G401.6 (cell line): ENCODE measurements at regions not wholly inside any gene's neighbourhood (a gene's known extent, or its start where the extent isn't known, plus 50 kb on each side); places are given as distances from the start of the nearest gene placed in this dataset.

Experiments
- FAIRE-seq: peaks from 2 replicates; lab custom pipeline; 2012; peaks lifted over from hg19 to GRCh38; lab: Jason Lieb, UNC

DNA sequence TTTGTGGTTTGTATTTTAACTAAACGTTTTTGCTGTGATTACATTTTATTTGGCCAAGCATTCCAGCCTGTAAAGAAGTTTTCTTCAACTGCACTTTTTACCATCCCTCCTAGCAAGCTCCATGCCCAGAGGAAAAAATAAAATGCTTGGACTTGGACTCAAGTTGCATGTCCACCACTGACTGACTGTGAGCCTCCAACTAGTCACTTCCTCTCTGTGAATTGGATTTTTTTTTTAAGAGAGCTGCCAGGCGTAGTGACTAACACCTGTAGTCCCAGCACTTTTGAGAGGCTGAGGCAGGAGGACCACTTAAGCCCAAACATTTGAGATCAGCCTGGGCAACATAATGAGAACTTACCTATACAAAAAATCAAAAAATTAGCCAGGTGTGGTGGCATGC lies 1185.2 kb upstream of the PIK3C3 start:
- no peak for FAIRE-seq

DNA sequence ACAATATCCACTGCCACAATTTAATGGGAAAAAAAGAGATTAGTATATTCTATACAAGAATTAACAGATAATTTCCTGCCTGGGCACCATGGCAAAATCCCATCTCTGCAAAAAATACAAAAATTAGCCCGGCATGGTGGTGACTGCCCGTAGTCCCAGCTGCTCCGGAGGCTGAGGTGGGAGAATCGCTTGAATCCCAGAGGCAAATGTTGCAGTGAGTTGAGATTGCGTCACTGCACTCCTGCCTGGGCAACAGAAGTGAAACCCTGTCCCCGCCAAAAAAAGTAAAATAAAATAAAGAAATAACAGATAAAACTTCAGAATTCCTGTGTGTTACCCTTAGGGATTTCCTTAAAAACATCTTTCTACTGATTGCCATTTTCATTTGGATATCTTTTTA lies 1194.8 kb upstream of the PIK3C3 start:
- FAIRE-seq = no peak

GRCh38 chr18:40754477-40754876 lies 1200.6 kb upstream of the PIK3C3 start:
- no peak for FAIRE-seq

DNA sequence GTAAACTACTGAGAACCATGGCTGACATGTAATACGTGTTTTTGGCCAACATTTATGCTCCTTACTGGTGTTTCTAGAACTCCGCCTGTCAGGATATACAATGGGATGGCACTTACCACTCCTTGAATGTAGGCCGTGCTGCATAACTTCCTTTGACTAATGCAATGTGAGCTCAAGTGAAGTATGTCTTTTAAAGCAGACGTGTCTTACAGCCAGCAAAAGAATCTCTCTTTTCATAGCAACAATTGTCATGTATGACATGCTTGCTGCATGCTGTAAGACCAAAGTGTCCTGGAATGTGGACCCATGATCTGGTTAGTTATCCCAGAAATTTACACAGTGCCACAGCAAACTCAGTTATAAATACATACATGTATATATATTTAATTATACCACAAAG lies 1202.7 kb upstream of the PIK3C3 start:
- FAIRE-seq = no peak

DNA sequence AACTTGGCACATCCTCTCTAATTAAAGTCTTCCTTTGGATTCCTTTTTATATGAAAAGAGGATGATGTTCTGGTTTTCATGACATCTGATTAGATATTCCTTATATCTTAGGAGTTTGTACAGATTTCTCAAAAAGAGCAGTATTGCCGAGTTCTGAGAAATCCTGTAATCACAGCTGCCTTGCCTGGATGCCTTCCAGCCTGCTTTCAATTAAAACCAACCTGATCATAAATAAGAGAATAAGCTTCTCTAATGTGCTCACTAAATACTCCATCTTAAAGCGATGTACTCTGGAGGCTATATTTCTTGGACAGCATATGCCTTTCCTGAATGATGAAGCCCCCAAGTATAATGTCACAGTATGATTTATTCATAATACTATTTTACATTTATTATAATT lies 1203.8 kb upstream of the PIK3C3 start:
- no peak for FAIRE-seq

- no peak for FAIRE-seq
Measured at GRCh38 chr18:40739029-40739428, 1216.0 kb upstream of the PIK3C3 start.

GRCh38 chr18:40738321-40738880 lies 1216.6 kb upstream of the PIK3C3 start:
- no peak for FAIRE-seq

- no peak for FAIRE-seq
Measured at GRCh38 chr18:40708726-40709125, 1246.3 kb upstream of the PIK3C3 start.

DNA sequence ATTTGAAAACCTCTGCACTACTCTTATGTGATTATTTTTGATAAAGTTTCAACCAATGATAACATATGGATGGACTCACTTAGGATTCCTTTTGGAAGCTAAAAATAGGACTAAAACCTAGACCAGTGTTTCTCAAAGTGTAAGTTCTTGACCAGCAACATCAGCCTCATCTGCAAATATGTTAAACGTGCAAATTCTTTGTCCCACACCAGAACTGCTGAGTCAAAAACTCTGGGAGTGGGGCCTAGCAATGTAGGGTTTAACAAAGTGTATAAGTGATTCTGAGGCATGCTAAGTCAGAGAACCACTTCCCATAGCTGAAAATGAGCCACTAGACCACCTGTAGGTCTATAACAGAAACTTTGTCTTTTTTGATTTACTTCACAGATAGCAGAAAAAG lies 1247.2 kb upstream of the PIK3C3 start:
- no peak for FAIRE-seq

GRCh38 chr18:40698129-40698528 lies 1256.9 kb upstream of the PIK3C3 start:
- no peak for FAIRE-seq

DNA sequence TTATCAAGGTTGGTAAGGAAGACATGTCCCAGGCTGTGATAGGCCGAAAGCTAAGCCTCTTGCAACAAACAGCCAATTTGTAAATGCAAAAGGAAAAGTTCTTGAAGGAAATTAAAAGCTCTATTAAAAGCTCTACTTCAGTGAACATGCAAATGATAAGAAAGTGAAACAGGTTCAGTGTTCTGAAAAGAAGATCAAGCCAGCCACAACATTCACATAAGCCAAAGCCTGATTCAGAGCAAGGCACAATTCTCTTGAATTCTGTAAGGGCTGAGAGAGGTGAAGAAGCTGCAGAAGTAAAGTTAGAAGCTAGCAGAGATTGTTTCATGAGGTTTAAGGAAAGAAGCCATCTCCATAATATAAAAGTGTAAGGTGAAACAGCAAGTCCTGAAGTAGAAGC lies 1259.5 kb upstream of the PIK3C3 start:
- no peak for FAIRE-seq

DNA sequence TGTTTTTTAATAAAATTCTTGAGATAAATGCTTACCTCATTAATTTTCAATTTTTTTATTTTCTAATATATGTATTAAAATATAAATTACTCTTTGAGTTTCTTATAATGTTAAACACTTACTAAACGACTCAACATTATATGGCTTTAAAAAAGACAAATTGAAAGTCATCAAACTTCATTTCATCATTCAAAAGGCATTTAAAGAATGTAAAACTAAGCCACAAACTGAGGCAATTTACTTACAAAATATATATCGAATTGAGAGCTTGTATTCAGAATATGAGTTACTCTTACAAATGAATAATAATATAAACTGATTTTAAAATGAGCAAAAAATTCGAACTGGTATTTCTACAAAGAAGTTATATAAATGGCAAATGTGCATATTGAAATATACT lies 1262.2 kb upstream of the PIK3C3 start:
- FAIRE-seq = peak; percentile 87

DNA sequence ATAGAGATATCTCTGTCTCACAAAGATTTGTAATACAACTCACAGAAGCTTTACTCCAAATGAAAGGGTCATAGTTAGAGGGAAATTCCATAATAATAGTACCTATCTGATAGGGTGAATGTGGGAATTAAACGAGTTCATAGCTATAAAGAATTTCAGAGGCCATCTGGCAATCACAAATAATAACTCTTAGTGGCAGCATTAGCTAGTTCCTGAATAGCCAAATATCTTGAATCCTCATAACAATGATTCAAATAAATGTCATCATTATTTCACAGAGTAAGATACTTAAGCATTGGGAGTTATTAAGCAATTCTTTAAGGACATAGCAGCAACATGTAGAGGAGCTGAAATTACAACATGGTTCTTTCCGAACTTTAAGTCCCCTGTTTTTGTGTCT lies 1265.0 kb upstream of the PIK3C3 start:
- no peak for FAIRE-seq

DNA sequence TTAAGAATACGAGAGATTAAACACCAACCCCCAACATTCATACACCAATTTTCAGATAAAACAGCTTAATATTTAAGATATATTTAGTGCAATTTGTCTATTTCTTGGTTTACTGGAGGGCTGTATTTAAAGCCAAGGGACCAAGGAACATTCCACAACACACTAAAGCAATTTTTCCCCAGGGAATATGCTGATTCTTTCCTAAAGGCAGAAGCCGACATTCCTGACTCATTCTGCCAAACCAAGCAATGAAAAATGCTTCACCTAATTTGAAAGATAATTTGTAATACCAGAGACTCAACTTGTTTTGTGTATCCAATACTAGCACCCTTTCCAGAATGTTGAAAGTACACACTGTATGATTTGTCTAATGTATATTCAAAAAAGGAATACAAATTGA lies 1267.6 kb upstream of the PIK3C3 start:
- FAIRE-seq = no peak

DNA sequence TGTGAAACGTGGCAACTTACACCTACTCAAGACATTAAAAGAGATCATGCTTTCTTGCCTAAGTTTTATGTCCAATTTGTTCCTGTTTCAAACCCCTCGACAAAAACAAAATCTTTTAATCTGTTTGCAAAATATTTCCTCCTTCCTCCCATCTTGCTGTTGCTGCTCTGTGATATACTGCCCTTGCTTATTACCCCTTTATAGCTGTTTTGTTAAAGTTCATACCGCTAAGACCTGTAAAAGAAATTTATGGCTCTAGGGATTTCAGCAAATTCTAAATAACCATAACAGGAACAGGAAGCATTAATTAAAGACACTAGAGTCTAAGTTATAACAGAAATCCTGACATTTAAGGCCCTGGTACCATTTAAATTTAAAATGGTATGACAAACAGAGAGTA lies 1268.2 kb upstream of the PIK3C3 start:
- no peak for FAIRE-seq

DNA sequence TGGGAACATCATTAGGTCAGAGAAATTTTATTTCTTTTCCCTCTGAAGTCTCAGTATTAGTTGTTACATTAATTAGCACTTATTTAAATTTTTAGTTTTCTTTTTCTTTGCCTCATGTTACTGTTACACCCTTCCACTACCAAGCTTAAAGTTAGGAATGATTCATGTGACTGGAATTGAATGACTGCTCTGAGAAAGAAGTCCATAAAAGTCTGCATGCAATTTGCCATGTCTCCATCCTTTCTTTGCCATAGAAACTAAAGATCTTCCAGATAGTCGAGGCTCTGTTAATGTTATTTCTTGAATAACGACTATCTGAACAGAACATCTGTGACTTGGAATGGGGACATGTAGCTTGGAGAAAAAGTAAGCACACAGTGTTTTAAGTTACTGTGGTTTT lies 1269.8 kb upstream of the PIK3C3 start:
- no peak for FAIRE-seq

- no peak for FAIRE-seq
Measured at GRCh38 chr18:40678318-40678717, 1276.7 kb upstream of the PIK3C3 start.

DNA sequence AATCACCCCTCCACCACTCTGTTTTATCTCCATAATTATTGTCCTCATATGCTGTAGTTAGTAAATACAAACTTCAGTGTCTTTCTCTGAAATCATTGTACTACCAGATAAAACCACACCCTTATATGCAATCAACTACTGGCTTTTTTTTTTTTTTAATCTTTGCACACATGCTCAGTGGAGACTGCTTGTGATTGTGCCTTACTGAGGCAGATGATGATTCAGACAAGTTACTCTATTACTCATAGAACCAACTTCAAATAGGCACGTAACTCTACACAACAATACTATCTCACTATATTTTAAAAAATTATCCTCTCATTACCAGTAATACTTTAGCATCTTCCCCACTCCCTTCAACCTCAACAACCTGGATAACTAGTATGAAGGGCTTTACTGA lies 1278.4 kb upstream of the PIK3C3 start:
- no peak for FAIRE-seq

DNA sequence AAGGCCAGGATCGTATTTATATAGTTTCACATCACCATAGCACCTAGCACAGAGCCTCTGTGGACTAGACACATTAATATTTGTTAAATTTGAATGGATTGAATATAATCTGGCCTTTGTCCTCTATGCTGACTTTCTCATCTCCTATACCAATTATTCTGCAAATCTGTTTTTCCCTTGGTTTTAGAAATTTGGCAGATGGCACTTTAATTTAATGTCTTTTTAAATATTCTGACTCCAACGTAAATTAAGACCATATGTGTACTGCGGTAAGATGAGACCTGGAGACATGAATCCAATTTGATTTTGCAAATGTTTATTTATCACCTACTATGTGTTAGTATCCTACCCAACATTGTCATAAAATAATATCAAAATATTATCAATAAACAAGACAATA lies 1281.9 kb upstream of the PIK3C3 start:
- no peak for FAIRE-seq

- no peak for FAIRE-seq
Measured at GRCh38 chr18:40672590-40672989, 1282.4 kb upstream of the PIK3C3 start.

- no peak for FAIRE-seq
Measured at GRCh38 chr18:40670668-40671375, 1284.2 kb upstream of the PIK3C3 start.

DNA sequence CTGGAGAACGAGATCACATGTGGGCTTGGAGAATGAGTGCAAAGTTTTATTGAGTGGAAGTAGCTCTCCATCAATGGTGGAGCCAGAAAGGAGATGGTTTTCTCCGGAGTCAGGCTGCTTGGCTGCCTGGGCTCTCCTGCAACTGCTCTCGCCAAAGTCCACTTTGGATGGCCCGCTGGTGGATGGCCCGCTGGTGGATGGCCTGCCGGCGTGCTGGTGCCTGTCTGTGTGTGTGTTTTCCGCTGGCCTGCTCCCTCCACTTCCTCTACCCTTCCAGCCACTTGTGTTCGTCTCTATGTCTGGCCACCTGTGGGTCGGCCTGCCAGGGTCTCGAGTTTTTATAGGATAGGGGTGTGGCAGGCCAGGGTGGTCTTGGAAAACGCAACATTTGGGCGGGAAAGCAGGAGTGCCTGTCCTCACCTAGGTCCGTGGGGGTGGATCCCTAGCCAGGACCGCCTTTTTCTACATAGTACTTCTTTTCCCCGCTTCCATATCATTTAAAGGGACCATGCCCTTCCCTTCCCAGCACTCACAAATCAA lies 1292.1 kb upstream of the PIK3C3 start:
- FAIRE-seq = no peak

GRCh38 chr18:40653682-40654081 lies 1301.4 kb upstream of the PIK3C3 start:
- FAIRE-seq = no peak

- no peak for FAIRE-seq
Measured at GRCh38 chr18:40652321-40652720, 1302.7 kb upstream of the PIK3C3 start.
